ENCODE measurements at regions not wholly inside any gene's neighbourhood (a gene's known extent, or its start where the extent isn't known, plus 50 kb on each side); places are given as distances from the start of the nearest gene placed in this dataset.
"Not testable (repeated sequence)": the region's sequence is repeated elsewhere in the genome, so short reads cannot be mapped to it uniquely, and the experiment has no call there.

- no peak for DNase-seq
Observed at GRCh38 chr3:3433711-3434110, 254.2 kb upstream of the CRBN start.

- DNase-seq = no peak
Observed at GRCh38 chr3:3429841-3430240, 250.3 kb upstream of the CRBN start.

GRCh38 chr3:3407707-3408106 is 228.2 kb upstream of the CRBN start:
- not testable (repeated sequence) for DNase-seq

- no peak for DNase-seq
Observed at GRCh38 chr3:3405131-3405530, 225.6 kb upstream of the CRBN start.

GRCh38 chr3:3403700-3404099 is 224.2 kb upstream of the CRBN start:
- no peak for DNase-seq

- no peak for DNase-seq
Observed at GRCh38 chr3:3392946-3393345, 213.5 kb upstream of the CRBN start.

GRCh38 chr3:3383461-3383860 is 204.0 kb upstream of the CRBN start:
- DNase-seq = no peak

GRCh38 chr3:3372210-3372777 is 192.8 kb upstream of the CRBN start:
- DNase-seq = no peak

GRCh38 chr3:3368306-3368705 is 188.8 kb upstream of the CRBN start:
- DNase-seq = no peak

- DNase-seq = no peak
Observed at GRCh38 chr3:3366386-3366785, 186.9 kb upstream of the CRBN start.

- no peak for DNase-seq
Observed at GRCh38 chr3:3365716-3366115, 186.2 kb upstream of the CRBN start.

- no peak for DNase-seq
Observed at GRCh38 chr3:3356846-3357245, 177.4 kb upstream of the CRBN start.

- no peak for DNase-seq
Observed at GRCh38 chr3:3355442-3355841, 176.0 kb upstream of the CRBN start.

GRCh38 chr3:3353153-3353552 is 173.7 kb upstream of the CRBN start:
- DNase-seq = no peak

- DNase-seq = no peak
Observed at GRCh38 chr3:3351226-3351625, 171.7 kb upstream of the CRBN start.

- not testable (repeated sequence) for DNase-seq
Observed at GRCh38 chr3:3347056-3347455, 167.6 kb upstream of the CRBN start.

- DNase-seq = no peak
Observed at GRCh38 chr3:3346556-3346955, 167.1 kb upstream of the CRBN start.

- DNase-seq = no peak
Observed at GRCh38 chr3:3342141-3342540, 162.7 kb upstream of the CRBN start.

GRCh38 chr3:3340965-3341895 is 161.7 kb upstream of the CRBN start:
- DNase-seq = no peak

- DNase-seq = no peak
Observed at GRCh38 chr3:3340526-3340925, 161.0 kb upstream of the CRBN start.

- no peak for DNase-seq
Observed at GRCh38 chr3:3335903-3336302, 156.4 kb upstream of the CRBN start.

GRCh38 chr3:3334491-3334890 is 155.0 kb upstream of the CRBN start:
- DNase-seq = no peak

GRCh38 chr3:3333571-3333970 is 154.1 kb upstream of the CRBN start:
- no peak for DNase-seq

GRCh38 chr3:3316521-3316920 is 137.0 kb upstream of the CRBN start:
- DNase-seq = no peak

- no peak for DNase-seq
Observed at GRCh38 chr3:3315846-3316245, 136.4 kb upstream of the CRBN start.
